ENCODE measurements at regions not wholly inside any gene's neighbourhood (a gene's known extent, or its start where the extent isn't known, plus 50 kb on each side); places are given as distances from the start of the nearest gene placed in this dataset.

- no peak overlapping the region for H3K4me3 ChIP-seq (ENCODE audit: low read depth, low read length, poor library complexity, severe bottlenecking)
- H3K9me2 ChIP-seq (ENCODE audit: insufficient read depth, low read length) = no peaks in the 10 kb centered on the region
- intact Hi-C loops (cut with micrococcal nuclease; ENCODE audit: unreplicated experiment) = no loop called here
- no peaks in the 10 kb centered on the region for H3K79me2 ChIP-seq (ENCODE audit: insufficient read depth, low read depth, low read length)
- no peaks in the 10 kb centered on the region for H3K9me3 ChIP-seq (ENCODE audit: low read length)
- CTCF ChIA-PET (ENCODE audit: unreplicated experiment) = no interaction called here
- H3K4me1 ChIP-seq (ENCODE audit: insufficient read depth, low read length, poor library complexity, severe bottlenecking) = peaks cover 7% of the 10 kb centered on the region
- TF ChIP-seq CTCF (conservative IDR thresholded peaks at IDR 0.05; ENCODE audit: low read length) (no peak), EZH2phosphoT487 (IDR thresholded peaks at IDR 0.05; ENCODE audit: borderline replicate concordance, low read depth, low read length) (no peak)
- no peak overlapping the region for H3K27ac ChIP-seq (ENCODE audit: low read depth, low read length, poor library complexity, severe bottlenecking)
- H2AFZ ChIP-seq (ENCODE audit: low read length) = no peak overlapping the region
- H3K36me3 ChIP-seq (ENCODE audit: insufficient read depth, low read length) = no peaks in the 10 kb centered on the region
- no peaks in the 10 kb centered on the region for H4K20me1 ChIP-seq (ENCODE audit: insufficient read depth, low read length)
- no peak overlapping the region for H3K4me2 ChIP-seq (ENCODE audit: low read length)
- POLR2A ChIA-PET = interaction anchor here (0.6 kb wide), 1 partner anchor 10 kb away, joined by 3 read pairs; no protein-coding TSS in a partner anchor
- BruUV-seq (replicated peaks) = no TSS peak
- DNase-seq (ENCODE audit: low spot score) = no peak
Observed at GRCh38 chr2:12001621-12002020, 255.2 kb downstream of the LPIN1 start.

GRCh38 chr2:12002215-12002614 is 255.8 kb downstream of the LPIN1 start:
- H3K4me1 ChIP-seq (ENCODE audit: insufficient read depth, low read length, poor library complexity, severe bottlenecking) = peaks cover 7% of the 10 kb centered on the region
- no peak overlapping the region for H2AFZ ChIP-seq (ENCODE audit: low read length)
- H3K4me3 ChIP-seq (ENCODE audit: low read depth, low read length, poor library complexity, severe bottlenecking) = no peak overlapping the region
- CTCF ChIA-PET (ENCODE audit: unreplicated experiment) = no interaction called here
- POLR2A ChIA-PET = no interaction called here
- TF ChIP-seq EZH2phosphoT487 (IDR thresholded peaks at IDR 0.05; ENCODE audit: borderline replicate concordance, low read depth, low read length) (no peak), CTCF (conservative IDR thresholded peaks at IDR 0.05; ENCODE audit: low read length) (no peak)
- H4K20me1 ChIP-seq (ENCODE audit: insufficient read depth, low read length) = no peaks in the 10 kb centered on the region
- DNase-seq (ENCODE audit: low spot score) = no peak
- H3K36me3 ChIP-seq (ENCODE audit: insufficient read depth, low read length) = no peaks in the 10 kb centered on the region
- H3K4me2 ChIP-seq (ENCODE audit: low read length) = no peak overlapping the region
- no peaks in the 10 kb centered on the region for H3K9me3 ChIP-seq (ENCODE audit: low read length)
- intact Hi-C loops (cut with micrococcal nuclease; ENCODE audit: unreplicated experiment) = no loop called here
- no TSS peak for BruUV-seq (replicated peaks)
- no peak overlapping the region for H3K27ac ChIP-seq (ENCODE audit: low read depth, low read length, poor library complexity, severe bottlenecking)
- no peaks in the 10 kb centered on the region for H3K9me2 ChIP-seq (ENCODE audit: insufficient read depth, low read length)
- H3K79me2 ChIP-seq (ENCODE audit: insufficient read depth, low read depth, low read length) = no peaks in the 10 kb centered on the region

- BruUV-seq (replicated peaks) = no TSS peak
- peaks cover 7% of the 10 kb centered on the region for H3K4me1 ChIP-seq (ENCODE audit: insufficient read depth, low read length, poor library complexity, severe bottlenecking)
- no peak overlapping the region for H3K4me3 ChIP-seq (ENCODE audit: low read depth, low read length, poor library complexity, severe bottlenecking)
- intact Hi-C loops (cut with micrococcal nuclease; ENCODE audit: unreplicated experiment) = no loop called here
- no peak for TF ChIP-seq CTCF (conservative IDR thresholded peaks at IDR 0.05; ENCODE audit: low read length)
- no peak for TF ChIP-seq EZH2phosphoT487 (IDR thresholded peaks at IDR 0.05; ENCODE audit: borderline replicate concordance, low read depth, low read length)
- no peak overlapping the region for H3K4me2 ChIP-seq (ENCODE audit: low read length)
- ChIA-PET POLR2A (no interaction called here), CTCF (ENCODE audit: unreplicated experiment) (no interaction called here)
- no peak for DNase-seq (ENCODE audit: low spot score)
- no peaks in the 10 kb centered on the region for H3K9me3 ChIP-seq (ENCODE audit: low read length)
- no peaks in the 10 kb centered on the region for H3K9me2 ChIP-seq (ENCODE audit: insufficient read depth, low read length)
- H3K79me2 ChIP-seq (ENCODE audit: insufficient read depth, low read depth, low read length) = no peaks in the 10 kb centered on the region
- H2AFZ ChIP-seq (ENCODE audit: low read length) = no peak overlapping the region
- no peaks in the 10 kb centered on the region for H3K36me3 ChIP-seq (ENCODE audit: insufficient read depth, low read length)
- no peak overlapping the region for H3K27ac ChIP-seq (ENCODE audit: low read depth, low read length, poor library complexity, severe bottlenecking)
- H4K20me1 ChIP-seq (ENCODE audit: insufficient read depth, low read length) = no peaks in the 10 kb centered on the region
Observed at GRCh38 chr2:12004713-12005112, 258.3 kb downstream of the LPIN1 start.
